ENCODE measurements at regions not wholly inside any gene's neighbourhood (a gene's known extent, or its start where the extent isn't known, plus 50 kb on each side); places are given as distances from the start of the nearest gene placed in this dataset.
A peak's percentile ranks its signal among the peaks of the same experiment; 100 is the strongest.

DNA sequence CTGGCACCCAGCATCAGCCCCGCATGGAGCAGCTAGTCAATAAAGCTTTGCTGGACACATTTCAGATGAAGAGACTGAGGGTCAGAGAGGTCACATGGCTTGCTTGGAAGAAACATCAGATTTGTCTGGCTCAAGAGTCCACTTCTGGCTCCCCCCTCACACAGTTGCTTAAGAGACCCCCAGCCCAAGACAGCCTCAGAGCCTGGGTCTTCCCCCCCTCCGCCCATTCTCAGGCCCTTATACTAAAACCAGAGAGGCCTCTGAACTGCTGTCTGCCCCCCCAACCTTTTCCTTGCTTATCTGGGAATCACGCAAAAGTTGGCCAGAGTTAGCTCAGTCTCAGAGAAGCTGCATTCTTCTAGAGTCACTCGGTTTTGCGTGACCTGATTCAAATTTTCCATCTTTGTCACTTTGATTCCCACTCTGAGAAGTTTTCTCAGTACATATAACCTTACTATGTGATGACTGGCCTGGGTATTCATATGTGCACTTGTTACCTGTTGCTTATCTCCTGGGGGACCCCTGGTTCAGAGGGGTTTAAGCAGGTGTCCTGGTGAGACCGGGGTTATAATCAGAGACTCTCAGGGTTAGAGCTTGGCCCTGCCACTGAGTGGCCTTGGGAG is 145.4 kb upstream of the IER5L start:
- no peak for DNase-seq

DNA sequence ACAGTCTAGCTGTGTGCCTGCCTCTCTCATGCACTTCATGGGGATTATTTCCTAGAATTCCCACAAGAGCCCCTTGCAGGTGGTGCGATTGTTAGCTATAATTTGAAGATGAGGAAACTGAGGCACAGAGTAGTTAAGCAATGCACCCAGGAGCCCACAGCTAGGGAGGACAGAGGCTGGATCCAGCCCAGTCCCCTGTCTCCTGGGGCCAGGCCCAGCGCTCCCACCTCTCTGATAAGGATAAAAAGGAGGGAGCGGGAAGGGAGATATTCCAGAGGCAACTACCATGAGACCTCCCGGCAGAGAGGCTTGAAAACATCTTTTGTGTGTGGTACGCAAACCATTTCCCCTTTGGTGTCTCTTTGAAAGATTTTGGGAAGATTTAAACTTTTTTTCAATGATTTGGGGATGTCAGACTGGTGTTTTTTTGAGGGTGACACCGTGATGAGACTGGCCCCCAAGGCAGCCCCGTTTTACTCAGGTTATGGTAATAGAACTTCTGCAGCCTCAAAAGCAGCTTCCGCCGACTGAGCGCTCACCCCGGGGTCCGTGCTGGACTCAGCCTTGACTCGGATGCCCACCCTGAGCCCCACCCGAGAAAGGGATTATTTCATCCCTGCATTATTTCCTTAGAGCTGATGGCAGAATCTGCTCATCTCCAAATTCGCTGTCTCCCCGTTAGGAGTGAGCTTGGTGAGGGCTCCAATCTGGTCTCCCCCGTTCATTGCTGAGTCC is 144.7 kb upstream of the IER5L start:
- no peak for DNase-seq

DNA sequence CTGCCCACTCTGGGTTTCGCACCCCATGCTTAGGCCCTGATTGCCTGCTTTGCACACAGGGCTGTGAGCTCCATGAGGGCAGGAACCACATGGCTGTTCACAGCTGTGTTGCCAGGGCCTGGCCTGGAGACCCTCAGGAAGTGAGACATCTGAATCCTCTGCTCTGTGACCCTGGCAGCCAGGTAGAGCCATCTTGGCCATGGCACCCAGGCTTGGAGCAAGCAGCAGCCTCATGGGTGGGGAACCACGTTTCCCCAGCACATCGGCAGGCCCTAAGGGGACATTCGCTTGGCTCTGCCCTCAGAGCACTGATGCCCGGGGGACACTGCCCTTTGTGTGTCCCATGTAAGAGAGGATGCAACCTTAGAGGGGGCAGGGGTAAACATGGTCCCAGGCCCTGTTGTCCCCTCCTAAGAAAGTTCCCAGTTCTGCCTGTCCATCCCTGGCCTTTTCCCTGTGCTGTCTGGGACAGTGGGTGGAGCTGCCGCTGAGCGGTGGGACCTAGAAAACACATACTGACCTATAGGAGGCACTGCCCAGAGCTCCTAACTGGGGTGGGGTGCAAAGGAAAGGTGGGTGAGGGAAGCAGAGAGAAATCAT is 144.1 kb upstream of the IER5L start:
- no peak for DNase-seq

DNA sequence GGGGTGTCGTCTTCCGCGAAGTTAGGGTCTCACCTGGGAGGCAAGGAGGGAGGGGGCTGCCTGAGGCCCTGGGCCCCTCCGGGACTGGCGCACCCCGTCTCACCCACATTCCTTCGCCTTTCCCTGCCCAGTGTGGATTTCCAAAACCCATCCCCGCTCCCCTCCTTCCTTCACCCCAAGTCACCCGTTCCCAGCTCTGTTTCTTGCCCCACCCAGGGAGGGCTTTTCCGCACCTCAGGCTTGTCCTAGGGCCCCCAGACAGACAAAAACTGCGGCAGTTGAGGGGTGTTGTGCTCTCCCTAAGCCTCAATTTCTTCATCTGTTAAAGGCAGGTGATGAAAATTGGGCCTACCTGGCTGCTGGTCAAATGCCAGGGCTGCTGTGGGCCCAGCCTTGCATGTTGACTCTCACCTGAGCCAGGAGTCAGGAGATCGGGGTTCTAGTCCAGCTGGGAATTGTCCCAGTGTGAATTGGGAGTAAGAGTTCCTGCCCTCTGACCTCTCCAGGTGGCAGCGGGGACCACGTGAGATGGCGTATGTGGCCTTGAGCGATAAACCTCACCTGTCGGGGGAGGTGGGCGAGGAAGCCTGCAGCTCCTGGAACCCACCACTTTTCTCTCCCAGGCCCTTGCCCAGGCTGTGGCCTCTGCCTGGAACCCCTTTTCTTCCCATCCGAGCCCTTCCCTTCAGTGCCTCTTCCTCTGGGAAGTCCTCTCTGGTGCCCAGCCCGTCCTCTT is 143.4 kb upstream of the IER5L start:
- no peak for DNase-seq

DNA sequence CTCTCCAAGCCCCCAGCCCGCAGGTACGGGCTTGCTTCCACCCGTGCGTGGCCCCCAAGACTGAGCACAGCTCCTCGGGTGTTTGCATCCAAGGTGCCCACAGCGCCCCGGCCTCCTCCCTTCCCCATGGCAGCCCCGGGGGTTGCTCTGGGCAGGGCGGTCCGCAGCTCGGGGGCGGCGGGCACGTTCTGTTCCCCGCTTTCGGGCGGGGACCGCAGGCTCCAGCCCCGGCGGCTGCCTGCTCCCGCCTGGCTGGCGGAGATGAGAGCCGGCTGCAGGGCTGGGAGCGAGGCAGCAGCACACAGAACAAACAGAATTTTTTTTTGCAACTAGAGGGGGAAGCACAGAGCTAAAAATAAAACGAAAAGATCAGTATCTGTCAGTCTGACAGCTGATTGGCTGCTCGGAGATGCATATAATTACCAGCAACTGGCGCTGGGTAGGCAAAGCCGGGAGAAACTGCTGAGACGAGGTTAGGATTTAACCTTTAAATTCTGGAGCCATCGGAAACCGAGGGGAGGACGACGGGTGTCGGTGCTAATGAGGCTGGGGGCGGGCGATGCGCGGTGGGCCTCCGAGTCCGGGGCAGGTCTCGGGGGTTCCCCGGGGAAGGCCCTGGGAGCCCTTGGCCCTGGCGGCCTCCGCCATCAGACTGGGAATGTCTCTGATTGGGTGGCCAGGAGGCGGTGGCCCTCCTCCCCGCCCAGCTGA is 142.7 kb upstream of the IER5L start:
- DNase-seq = peak; percentile 52 to 57

DNA sequence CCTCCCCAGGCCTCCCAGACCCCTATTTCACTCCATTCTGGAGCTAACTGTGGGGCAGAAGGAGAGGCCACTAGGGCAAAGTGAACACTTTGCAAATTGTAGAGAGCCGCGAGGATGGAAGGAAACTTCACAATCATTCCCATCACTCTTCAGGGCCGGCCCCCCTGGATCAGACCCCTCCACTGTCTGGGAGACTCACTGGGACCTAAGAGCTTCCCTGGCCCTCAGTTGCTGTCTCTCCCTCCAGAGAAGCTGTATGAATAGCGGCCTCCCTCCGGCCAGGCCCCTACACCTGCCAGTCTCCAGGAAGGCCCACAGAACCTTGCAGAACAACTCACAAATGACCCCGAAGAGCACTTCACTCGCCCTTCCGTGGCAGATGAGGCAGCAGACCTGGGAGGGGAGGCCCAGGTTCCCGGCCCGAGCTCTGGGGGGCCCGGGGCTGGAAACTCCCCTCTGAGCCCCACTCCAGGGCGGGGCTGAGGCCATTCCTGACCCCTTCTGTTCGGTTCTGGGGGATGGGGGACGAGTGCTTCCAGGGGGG is 141.9 kb upstream of the IER5L start:
- no peak for DNase-seq

DNA sequence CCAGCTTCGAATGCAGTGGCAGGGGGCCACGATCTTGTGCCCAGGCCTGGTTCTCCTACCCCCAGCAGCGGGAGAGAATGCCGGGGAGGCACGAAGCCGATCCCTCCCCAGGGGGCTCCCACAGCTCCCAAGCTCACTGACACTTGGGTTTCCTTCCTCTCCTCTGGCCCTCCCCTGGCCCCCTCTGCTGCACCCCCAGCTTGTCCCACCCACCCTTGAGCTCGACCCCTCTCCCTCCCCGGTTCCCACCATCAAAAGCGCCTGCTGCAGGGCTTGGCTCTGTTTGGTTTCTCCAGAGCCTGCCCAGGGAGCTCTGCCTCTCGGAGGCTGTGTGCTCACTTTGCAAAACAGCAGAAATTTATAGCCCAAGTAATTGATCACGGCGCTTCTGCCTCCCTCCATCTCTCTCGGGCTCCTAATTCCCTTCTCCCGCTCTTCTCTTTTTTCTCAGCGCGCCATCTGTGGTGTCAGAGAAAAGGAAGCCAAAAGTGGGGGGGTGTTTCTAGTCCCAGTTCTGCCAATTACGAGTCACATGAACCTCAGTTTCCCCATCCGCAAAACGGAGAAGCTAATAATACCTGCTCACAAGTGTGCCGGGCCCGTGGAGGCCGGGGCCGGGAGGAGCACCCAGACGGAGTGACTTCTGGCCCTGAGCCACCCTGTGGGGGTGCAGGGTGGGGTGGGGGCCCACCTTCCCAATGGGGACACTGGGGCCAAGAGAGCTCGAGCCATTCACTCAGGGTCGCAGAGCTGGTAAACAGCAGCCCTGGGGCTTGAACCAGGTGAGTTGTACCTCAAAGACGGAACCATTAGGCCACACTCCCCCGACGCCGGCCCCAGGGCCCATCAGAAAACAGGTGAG is 141.2 kb upstream of the IER5L start:
- no peak for DNase-seq

DNA sequence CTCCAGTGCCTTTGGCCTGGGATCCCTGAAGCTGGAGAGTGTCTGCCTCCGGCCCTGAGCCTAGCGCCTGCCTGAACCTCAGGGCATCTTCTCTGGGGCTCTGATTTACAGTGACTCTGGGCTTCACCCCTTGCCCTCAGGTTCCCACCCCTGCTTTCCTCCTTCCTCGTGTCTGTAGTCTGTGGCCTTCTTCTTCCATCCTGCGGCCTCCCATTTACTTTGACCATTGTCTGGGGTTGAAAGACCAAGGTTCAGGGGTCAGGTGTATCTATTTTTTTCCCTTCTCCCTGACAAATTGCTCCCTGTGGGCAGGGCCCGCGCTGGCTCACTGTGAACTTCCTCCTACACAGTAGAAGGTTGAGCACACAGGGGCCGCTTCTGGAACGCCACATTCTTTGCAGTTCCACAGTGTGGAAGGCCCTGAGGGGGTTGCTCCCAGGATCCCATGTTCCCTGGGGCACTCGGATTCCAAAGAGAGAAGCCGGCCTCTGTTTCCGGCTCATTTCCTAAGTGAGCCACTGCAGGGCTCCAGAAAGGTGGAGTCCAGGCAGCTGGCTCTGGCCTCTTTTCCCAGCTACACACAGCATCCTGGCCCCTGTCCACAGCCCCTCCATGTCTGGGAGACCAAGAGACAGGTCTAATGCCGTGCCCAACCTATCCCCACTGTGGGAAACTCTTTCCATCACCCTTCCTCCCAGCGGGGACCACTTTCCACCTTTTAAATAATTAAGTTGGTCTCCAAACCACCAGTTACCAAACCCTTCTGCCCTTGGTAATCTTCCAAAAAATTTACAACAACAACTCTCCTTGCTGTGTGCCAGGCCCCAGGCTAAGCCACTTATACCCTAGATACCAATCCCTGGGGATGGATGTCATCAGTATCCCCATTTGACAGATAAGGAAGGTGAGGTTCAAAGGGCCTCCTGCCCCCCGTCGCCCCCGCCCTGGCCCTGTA is 140.3 kb upstream of the IER5L start:
- no peak for DNase-seq

DNA sequence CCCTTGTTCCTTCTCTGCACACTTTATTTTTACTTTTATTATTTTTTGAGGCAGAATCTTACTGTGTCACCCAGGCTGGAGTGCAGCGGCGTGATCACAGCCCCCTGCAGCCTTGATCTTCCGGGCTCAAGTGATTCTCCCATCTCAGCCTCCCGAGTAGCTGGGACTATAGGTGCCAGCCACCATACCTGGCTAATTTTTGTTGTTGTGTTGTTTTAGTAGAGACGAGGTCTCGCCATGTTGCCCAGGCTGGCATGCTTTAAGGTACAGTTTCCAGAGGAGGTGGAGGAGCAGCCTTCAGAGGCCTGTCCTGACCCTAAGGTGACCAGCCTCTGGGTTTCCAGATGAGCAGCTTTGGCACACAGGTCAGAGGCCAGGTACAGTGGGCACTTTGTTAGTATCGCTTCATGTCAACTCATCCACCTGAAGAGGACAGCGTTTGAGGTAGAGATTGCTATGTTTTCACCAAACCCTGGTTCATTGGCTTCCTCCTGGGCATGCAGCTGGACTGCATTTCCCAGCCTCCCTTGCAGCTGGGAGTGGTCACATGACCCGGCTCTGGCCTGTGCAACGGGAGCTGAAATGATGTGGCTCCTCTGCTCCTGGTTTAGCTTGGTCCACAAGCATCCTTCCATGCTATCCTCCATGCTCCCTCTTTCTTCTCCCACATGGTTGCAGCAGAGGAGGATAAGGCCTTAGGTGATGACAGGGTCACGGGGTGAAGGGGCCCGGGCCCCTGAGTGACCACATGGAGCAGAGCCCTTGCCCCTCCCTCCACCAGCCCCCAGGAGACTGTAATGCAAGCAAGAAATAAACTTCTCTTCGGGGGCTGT is 139.3 kb upstream of the IER5L start:
- no peak for DNase-seq

DNA sequence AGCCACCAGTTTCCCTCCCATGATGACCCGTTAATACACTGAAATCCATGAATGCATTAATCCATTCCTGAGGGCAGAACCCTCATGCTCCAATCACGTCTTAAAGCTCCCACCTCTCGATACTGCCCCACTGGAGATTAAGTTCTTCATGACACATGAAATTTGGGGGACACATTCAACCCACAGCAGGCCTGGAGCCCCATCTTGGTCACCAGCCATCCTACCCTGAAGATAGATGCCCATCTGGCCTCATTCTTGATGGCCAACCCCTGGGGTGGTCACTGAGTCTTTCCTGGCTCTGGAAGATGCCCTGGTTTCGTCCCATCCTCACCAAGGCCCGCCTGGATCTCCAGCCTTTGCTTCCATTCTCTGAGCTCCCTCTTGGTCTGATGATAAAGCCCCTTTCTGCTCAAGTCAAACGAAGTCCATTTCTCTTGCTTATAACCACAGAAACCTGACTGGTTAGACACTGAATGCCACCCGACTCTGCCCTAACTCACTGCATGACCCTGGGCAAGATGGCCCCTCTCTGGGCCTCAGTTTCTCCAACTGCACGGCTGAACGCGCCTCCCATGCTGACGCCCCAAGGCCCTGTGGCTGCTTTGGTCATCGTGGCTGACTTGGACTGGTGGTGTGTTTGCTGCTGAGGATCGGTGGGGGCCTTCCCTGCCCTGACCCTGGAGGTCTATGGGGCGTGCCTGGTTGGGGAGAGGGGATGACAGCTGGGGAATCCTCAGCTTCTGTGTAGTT is 138.4 kb upstream of the IER5L start:
- DNase-seq = no peak

DNA sequence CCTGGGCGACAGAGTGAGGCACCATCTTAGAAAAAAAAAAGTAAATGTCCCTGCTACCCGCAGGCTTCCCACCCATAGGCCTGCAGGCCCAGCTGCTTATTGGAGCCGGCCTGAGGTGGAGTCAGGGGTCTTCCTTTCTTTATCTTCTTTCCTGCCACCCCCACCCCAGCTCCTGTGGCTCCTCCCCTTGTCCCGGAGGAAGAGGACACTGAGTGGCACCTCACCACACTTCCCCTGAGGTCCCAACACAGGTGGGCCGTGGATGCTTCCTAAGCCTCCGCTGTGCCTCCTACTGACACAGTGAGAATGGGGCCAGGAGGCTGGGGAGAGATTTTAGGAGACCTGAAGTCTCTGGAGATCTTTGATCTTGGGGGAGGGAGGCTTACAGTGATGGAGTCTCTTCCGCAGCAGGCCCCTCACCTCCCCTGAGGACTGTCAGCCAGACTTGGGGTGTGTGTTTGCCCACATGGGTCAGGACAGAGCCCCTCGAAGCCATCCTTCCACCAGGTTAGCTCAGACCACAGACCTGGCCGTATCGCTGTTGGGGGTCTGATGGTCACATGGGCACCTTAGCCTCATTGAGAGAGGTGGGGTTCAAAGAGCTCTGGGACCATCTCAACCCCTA is 135.4 kb upstream of the IER5L start:
- no peak for DNase-seq

DNA sequence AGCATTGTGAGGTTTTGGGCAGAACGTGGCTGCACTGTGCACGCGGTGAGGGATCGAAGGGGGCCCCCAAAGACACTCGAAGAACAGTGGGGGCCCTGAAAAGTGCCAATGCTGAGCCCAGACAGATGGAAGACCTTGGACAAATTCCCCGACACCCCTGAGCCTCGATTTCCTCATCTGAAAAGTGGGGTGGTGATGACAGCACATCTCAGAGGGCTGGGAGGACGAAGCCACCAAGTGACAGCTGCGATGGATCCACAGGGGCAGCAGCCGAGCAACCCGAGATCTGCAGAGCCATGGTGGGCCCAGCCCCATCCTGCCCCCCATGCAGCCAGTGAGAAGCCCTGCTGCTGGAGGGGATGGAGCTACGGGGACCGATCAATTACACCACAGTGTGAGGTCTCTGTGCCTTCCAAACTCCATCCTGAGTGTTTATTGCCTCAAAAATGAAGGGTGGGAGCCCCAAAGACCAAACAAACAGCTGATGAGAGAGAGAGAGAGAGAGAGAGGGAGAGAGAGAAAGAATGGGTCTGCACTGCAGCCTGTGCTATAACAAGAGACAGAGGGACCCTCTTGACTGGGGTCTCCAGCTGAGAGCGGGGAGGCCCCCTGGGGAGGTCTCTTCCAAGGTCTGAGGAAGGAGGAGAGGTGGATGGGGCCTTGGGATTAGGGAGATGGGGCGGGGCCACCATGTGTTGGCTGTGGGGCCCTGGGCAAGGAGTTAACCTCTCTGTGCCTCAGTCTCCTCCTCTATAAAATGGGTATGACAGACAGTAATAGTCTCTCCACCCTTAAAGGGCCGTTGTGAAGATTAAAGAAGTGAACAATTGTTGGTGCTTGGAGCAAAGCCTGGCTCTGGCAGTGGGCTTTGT is 134.4 kb upstream of the IER5L start:
- DNase-seq = no peak

DNA sequence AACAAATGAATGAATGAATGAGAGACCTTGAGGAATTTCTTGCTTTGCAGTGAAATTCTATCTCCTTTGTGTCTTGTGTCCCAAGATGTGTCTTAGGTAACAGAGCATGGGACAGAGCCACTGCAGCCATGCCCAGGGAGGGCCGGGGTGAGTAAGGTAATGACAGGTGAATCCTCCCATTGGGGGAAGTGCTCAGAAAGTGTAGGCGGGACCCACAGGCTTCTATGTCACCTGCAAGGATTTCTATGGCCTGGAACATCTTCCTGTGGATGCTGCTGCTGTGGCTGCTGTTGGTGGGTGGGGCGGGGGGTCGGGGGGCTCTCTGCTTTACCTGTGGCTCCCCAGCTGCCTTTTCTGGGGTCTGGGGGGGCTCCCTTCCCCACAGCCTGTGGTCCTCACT is 133.6 kb upstream of the IER5L start:
- no peak for DNase-seq

DNA sequence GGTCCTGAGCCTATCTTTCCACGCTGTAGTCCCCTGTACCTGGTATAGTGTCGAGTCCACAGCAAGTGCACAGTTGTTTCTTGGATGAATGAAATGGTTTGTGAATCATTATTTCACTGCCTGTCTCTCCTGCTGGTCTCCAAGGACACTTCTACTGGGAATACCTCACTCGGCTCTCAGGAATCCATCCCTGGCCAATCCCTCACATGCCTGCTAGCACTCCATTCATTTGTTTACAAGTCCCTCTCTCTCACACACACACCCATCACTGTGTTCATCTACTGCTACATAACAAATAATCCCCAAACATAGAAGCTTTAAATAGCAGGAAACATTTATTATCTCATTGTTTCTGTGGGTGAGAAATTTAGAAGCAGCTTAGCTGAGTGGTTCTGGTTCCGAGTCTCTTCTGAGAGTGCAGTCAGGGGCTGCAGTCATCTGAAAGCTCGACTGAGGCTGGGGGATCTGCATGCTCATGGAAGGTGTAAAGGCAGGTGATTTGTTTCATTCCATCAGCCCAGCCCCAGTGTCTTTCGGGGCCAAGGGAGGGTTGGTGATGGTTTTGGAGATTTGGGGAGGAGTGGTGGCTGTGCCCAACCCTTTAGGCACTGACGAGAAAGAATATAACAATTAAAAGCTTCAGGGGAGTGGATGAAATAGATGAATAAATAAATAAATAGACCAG is 132.7 kb upstream of the IER5L start:
- no peak for DNase-seq

DNA sequence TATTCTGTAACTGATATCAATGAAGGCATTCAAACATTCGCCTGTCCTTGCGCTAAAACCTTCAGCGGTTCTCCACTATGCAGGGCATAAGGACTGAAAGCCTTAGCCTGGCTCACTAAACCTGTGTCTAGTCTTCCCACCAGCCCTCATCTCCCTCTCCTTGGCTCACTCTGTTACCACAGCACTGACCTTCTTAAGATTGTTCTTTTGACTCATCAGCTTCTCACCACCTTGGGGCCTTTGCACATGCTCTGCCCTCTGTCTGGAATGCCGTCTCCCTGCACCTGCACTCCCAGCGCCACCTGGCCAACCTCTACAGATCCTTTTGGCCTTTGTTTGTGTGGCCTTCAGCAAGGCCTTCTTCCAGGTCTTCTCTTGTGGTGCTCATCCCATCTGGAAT is 131.8 kb upstream of the IER5L start:
- DNase-seq = no peak

DNA sequence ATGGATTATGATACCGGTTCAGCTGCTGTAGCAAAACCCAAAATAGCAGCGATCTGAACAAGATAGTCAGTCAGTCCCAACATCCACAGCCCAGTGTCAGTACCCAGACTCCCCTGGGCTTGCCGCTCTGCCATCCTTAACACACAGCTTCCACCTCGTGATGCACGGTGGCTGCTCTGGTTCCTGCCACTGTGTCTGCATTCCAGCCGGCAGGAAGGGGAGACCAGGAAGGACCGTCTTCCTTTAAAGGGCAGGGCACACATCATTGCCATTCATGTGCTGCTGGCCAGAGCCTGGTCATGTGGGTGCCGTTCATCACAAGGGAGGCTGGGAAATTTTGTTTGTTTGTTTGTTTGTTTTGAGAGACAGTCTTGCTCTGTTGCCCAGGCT is 131.0 kb upstream of the IER5L start:
- DNase-seq = no peak
